Cardiac fibroblast (primary cell): ENCODE measurements at regions not wholly inside any gene's neighbourhood (a gene's known extent, or its start where the extent isn't known, plus 50 kb on each side); places are given as distances from the start of the nearest gene placed in this dataset.

Experiments used
- DNase-seq, 2 donors: peaks; one replicate each; pipeline versions ENCODE4 v3.0.0 to v3.0.0-alpha.2; 2010; ENCODE audit warnings: low read depth in 2 of 2
- H3K4me3 ChIP-seq, 2 donors: replicated peaks in 1 of 2; 1 replicate in 1 of 2; 2 replicates in 1 of 2; pipeline ENCODE4 v1.5.1; 2011; ENCODE audit warnings: low read depth in 2 of 2, low read length in 2 of 2, mild to moderate bottlenecking in 2 of 2, moderate library complexity in 1 of 2
- CTCF ChIP-seq: IDR thresholded peaks from one replicate; pipeline ENCODE4 v1.5.1; 2011; ENCODE audit warnings: low read depth, mild to moderate bottlenecking, low read length, inconsistent platforms

DNA sequence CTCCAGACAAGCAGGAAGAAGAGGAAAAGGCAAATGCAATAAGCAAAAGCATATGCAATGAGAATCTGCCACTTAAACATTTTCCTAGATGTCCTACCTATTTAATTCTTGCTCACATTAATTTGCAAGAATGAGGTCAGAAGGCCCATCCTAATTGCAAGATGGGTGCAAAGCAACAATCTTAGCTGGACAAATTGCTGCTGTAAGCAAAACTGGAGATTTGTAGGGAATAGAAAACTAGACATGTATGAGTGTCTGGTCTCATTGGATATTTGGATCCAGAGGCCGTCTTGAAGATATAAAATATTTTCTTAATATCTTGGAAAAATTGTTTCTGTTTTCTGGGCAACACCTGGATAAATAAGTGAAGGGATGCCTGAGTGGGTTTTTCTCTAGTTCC lies 150.1 kb upstream of the PGR start:
- no peak overlapping the region for H3K4me3 ChIP-seq
- no peak for TF ChIP-seq CTCF
- no peak for DNase-seq

- TF ChIP-seq CTCF: no peak
- no peak for DNase-seq
- H3K4me3 ChIP-seq: no peak overlapping the region
Measured at GRCh38 chr11:101278286-101278685, 148.7 kb upstream of the PGR start.

- H3K4me3 ChIP-seq: no peak overlapping the region
- no peak for DNase-seq
- no peak for TF ChIP-seq CTCF
Measured at GRCh38 chr11:101277036-101277435, 147.4 kb upstream of the PGR start.

DNA sequence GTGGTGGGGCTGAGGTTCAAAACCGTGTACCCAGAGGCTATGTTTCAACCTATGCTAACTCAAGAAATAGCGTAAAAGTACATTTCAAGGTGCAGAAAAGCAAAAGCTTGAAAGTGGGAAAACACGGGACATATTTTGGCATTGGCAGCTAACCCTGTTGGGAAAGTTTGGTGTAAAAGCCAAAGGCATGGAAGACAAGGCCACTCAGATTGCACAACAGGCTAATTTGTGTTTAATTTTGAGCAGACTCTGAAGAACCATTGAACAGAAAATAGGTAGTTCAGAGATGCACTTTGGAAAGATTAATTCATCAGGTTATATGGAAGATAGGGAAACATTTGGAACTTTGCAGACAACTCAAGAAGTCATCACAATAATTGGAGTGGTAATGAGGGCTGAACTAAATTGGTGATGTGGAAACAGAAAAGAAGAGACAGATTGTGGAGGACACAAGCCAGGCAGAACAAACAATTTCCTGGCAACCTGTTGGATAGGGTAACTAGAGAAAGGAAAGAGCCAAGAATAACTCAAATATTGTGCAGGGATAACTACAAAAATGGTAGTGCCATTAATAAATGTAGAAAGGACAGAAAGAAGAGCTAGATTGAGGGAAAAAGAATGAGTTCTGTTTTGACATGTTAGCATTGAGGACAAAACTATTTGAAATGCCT lies 140.5 kb upstream of the PGR start:
- TF ChIP-seq CTCF: no peak
- H3K4me3 ChIP-seq: no peak overlapping the region
- DNase-seq: no peak

GRCh38 chr11:101269390-101269789 lies 139.8 kb upstream of the PGR start:
- no peak for DNase-seq
- no peak overlapping the region for H3K4me3 ChIP-seq
- TF ChIP-seq CTCF: no peak

DNA sequence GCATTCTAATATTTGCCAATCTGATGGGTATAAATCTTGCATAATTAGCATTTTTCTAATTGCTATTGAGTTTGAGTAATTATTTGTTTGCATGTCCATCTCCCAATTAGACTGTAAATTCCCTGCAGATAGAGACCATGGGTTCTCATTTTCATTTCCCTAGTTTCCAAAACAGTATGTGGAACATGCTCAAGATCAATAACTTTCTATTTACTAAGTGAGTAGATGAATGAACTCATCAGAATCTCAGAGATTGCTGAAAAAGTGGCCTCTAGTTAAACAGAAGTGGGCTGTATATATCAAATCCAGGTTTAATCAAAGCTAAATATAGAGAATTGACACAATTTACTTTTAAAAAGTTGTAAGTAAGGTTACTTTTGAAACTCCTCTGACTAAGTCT lies 138.0 kb upstream of the PGR start:
- no peak overlapping the region for H3K4me3 ChIP-seq
- DNase-seq: no peak
- no peak for TF ChIP-seq CTCF

DNA sequence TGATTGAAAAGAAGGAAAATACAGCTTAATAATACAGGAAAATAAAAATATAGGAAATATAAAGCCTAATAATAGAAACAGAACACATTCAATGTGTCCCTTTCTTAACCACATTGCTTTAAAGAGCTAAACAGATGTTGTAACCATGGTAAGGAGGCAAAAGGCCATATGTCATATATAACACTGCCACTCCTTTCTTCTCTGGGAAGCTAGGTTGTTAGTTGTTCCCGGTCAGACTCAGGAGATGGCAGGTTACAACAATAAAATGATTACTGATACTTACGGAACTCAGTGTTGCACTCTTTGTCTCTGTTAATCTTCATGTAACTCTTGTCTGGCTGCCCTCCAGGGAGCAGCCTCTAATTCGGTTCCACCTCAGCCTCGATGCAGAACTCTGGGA lies 134.7 kb upstream of the PGR start:
- DNase-seq: no peak
- no peak overlapping the region for H3K4me3 ChIP-seq
- TF ChIP-seq CTCF: no peak
